Activated T-cell treated with anti-CD3 and anti-CD28 coated beads, Interleukin-2, amount 50 U/mL, for 24 hours (primary cell): ENCODE measurements at regions not wholly inside any gene's neighbourhood (a gene's known extent, or its start where the extent isn't known, plus 50 kb on each side); places are given as distances from the start of the nearest gene placed in this dataset.
"Not testable (repeated sequence)": the region's sequence is repeated elsewhere in the genome, so short reads cannot be mapped to it uniquely, and the experiment has no call there.

Experiments used
- DNase-seq: peaks from one replicate; pipeline ENCODE4 v3.0.0-alpha.2; 2020
- H3K27ac Mint-ChIP-seq: 2 replicates; pipeline ENCODE4 v1.8.0; 2020; ENCODE audit warnings: mild to moderate bottlenecking, mixed read lengths
- H3K27me3 Mint-ChIP-seq: 2 replicates; pipeline ENCODE4 v1.8.0; 2020; ENCODE audit warnings: mixed read lengths
- H3K36me3 Mint-ChIP-seq: 2 replicates; pipeline ENCODE4 v1.8.0; 2020; ENCODE audit warnings: low read depth, mixed read lengths
- H3K4me1 Mint-ChIP-seq: 2 replicates; pipeline ENCODE4 v1.8.0; 2020; ENCODE audit warnings: low read depth, mixed read lengths
- H3K4me3 Mint-ChIP-seq: 2 replicates; pipeline ENCODE4 v1.8.0; 2020; ENCODE audit warnings: mild to moderate bottlenecking, moderate library complexity, mixed read lengths
- H3K9me3 Mint-ChIP-seq: 2 replicates; pipeline ENCODE4 v1.8.0; 2020; ENCODE audit warnings: mixed read lengths

GRCh38 chr3:194262176-194262924 lies 88.8 kb downstream of the CPN2 start:
- Mint-ChIP-seq H3K4me3 (no peak overlapping the region), H3K27ac (no peak overlapping the region), H3K27me3 (no peaks in the 10 kb centered on the region), H3K4me1 (no peaks in the 10 kb centered on the region), H3K9me3 (peaks cover 2% of the 10 kb centered on the region), H3K36me3 (no peaks in the 10 kb centered on the region)
- no peak for DNase-seq

- Mint-ChIP-seq H3K27me3 (no peaks in the 10 kb centered on the region), H3K27ac (no peak overlapping the region)
- DNase-seq = no peak
Observed at GRCh38 chr3:194262925-194263305, 88.2 kb downstream of the CPN2 start.

GRCh38 chr3:194264631-194265504 lies 86.3 kb downstream of the CPN2 start:
- H3K4me1 Mint-ChIP-seq, H3K4me3 Mint-ChIP-seq, H3K27ac Mint-ChIP-seq, H3K9me3 Mint-ChIP-seq, DNase-seq, H3K27me3 Mint-ChIP-seq, H3K36me3 Mint-ChIP-seq: not testable (repeated sequence)

More at GRCh38 chr3:194262925-194263305, 88.2 kb downstream of the CPN2 start:
- Mint-ChIP-seq H3K4me3 (no peak overlapping the region), H3K36me3 (no peaks in the 10 kb centered on the region), H3K9me3 (no peaks in the 10 kb centered on the region), H3K4me1 (no peaks in the 10 kb centered on the region)

GRCh38 chr3:194265505-194265892 lies 85.6 kb downstream of the CPN2 start:
- DNase-seq = no peak

GRCh38 chr3:194265996-194266964 lies 84.8 kb downstream of the CPN2 start:
- Mint-ChIP-seq H3K4me3 (no peak overlapping the region), H3K36me3 (no peaks in the 10 kb centered on the region), H3K27me3 (peaks cover 3% of the 10 kb centered on the region), H3K9me3 (no peaks in the 10 kb centered on the region), H3K27ac (no peak overlapping the region), H3K4me1 (no peaks in the 10 kb centered on the region)
- DNase-seq = no peak

More at GRCh38 chr3:194265505-194265892, 85.6 kb downstream of the CPN2 start:
- no peak overlapping the region for H3K4me3 Mint-ChIP-seq
- no peaks in the 10 kb centered on the region for H3K36me3 Mint-ChIP-seq
- H3K27me3 Mint-ChIP-seq = peaks cover 1% of the 10 kb centered on the region
- no peaks in the 10 kb centered on the region for H3K4me1 Mint-ChIP-seq
- no peaks in the 10 kb centered on the region for H3K9me3 Mint-ChIP-seq
- H3K27ac Mint-ChIP-seq = no peak overlapping the region

GRCh38 chr3:194267744-194268653 lies 83.1 kb downstream of the CPN2 start:
- Mint-ChIP-seq H3K36me3 (no peaks in the 10 kb centered on the region), H3K27ac (no peak overlapping the region), H3K9me3 (no peaks in the 10 kb centered on the region), H3K4me3 (no peak overlapping the region), H3K4me1 (no peaks in the 10 kb centered on the region), H3K27me3 (peaks cover 3% of the 10 kb centered on the region)
- peak; percentile 11 for DNase-seq

- H3K4me1 Mint-ChIP-seq = no peaks in the 10 kb centered on the region
- no peaks in the 10 kb centered on the region for H3K9me3 Mint-ChIP-seq
- no peaks in the 10 kb centered on the region for H3K36me3 Mint-ChIP-seq
- H3K4me3 Mint-ChIP-seq = no peak overlapping the region
- DNase-seq = no peak
- H3K27ac Mint-ChIP-seq = no peak overlapping the region
- H3K27me3 Mint-ChIP-seq = peaks cover 3% of the 10 kb centered on the region
Observed at GRCh38 chr3:194268654-194269512, 82.2 kb downstream of the CPN2 start.

GRCh38 chr3:194269610-194270145 lies 81.5 kb downstream of the CPN2 start:
- H3K27ac Mint-ChIP-seq = no peak overlapping the region
- DNase-seq = peak; percentile 29
- peaks cover 3% of the 10 kb centered on the region for H3K27me3 Mint-ChIP-seq
- no peak overlapping the region for H3K4me3 Mint-ChIP-seq
- H3K36me3 Mint-ChIP-seq = no peaks in the 10 kb centered on the region
- H3K9me3 Mint-ChIP-seq = no peaks in the 10 kb centered on the region
- H3K4me1 Mint-ChIP-seq = no peaks in the 10 kb centered on the region

- no peak overlapping the region for H3K27ac Mint-ChIP-seq
- H3K36me3 Mint-ChIP-seq = no peaks in the 10 kb centered on the region
- peaks cover 4% of the 10 kb centered on the region for H3K4me1 Mint-ChIP-seq
- peak; percentile 19 for DNase-seq
- no peak overlapping the region for H3K4me3 Mint-ChIP-seq
- H3K27me3 Mint-ChIP-seq = peaks cover 3% of the 10 kb centered on the region
- no peaks in the 10 kb centered on the region for H3K9me3 Mint-ChIP-seq
Observed at GRCh38 chr3:194270627-194271459, 80.3 kb downstream of the CPN2 start.

- peaks cover 3% of the 10 kb centered on the region for H3K27me3 Mint-ChIP-seq
- DNase-seq = peak; percentile 18
- peaks cover 6% of the 10 kb centered on the region for H3K4me1 Mint-ChIP-seq
- H3K9me3 Mint-ChIP-seq = no peaks in the 10 kb centered on the region
- no peak overlapping the region for H3K27ac Mint-ChIP-seq
- H3K36me3 Mint-ChIP-seq = no peaks in the 10 kb centered on the region
- H3K4me3 Mint-ChIP-seq = no peak overlapping the region
Observed at GRCh38 chr3:194271460-194272035, 79.6 kb downstream of the CPN2 start.

- Mint-ChIP-seq H3K27me3 (peaks cover 3% of the 10 kb centered on the region), H3K36me3 (no peaks in the 10 kb centered on the region), H3K4me1 (peaks cover 6% of the 10 kb centered on the region), H3K27ac (no peak overlapping the region), H3K4me3 (no peak overlapping the region), H3K9me3 (no peaks in the 10 kb centered on the region)
- DNase-seq = no peak
Observed at GRCh38 chr3:194272221-194272620, 78.9 kb downstream of the CPN2 start.
